Psoas muscle (tissue), 7 donors: ENCODE measurements at regions not wholly inside any gene's neighbourhood (a gene's known extent, or its start where the extent isn't known, plus 50 kb on each side); places are given as distances from the start of the nearest gene placed in this dataset.

Experiments used
- ATAC-seq, 4 donors: fragments of 200-7000 bp; cut with Tn5 transposase; one replicate each; pipeline ENCODE4 v1.9.1; 2020; ENCODE audit warnings: moderate library complexity in 3 of 4, mild to moderate bottlenecking in 2 of 4
- DNase-seq, 2 donors: peaks; one replicate each; pipeline ENCODE4 v3.0.0-alpha.2; 2020
- H3K27ac ChIP-seq: fragments of 200-600 bp; one replicate; pipeline ENCODE4 v1.8.0; 2022
- H3K27me3 ChIP-seq, 3 donors: fragments of 200-600 bp in 1 of 3; one replicate each; pipeline versions ENCODE4 v1.6.1 to v1.8.0; 2013 to 2022; ENCODE audit warnings: low read length in 2 of 3, mild to moderate bottlenecking in 2 of 3, moderate library complexity in 1 of 3; ENCODE audit not compliant: insufficient read depth in 3 of 3
- H3K36me3 ChIP-seq, 2 donors: fragments of 200-600 bp in 1 of 2; one replicate each; pipeline versions ENCODE4 v1.6.1 to v1.8.0; 2013 to 2022; ENCODE audit warnings: low read depth in 1 of 2, mild to moderate bottlenecking in 1 of 2, moderate library complexity in 1 of 2; ENCODE audit not compliant: insufficient read depth in 1 of 2
- H3K4me1 ChIP-seq: fragments of 200-600 bp; one replicate; pipeline ENCODE4 v1.8.0; 2022
- H3K4me3 ChIP-seq: fragments of 200-600 bp; one replicate; pipeline ENCODE4 v1.8.0; 2022; ENCODE audit warnings: mild to moderate bottlenecking
- H3K9me3 ChIP-seq: fragments of 200-600 bp; one replicate; pipeline ENCODE4 v1.8.0; 2022
- WGBS, 3 donors: extraction: QIAGEN DNeasy Blood & Tissue Kit; methylation state at CpG; one replicate each; pipeline versions ENCODE4 v1.1.6 to v1.1.7; 2013; 5-methylcytosine and 5-hydroxymethylcytosine counted together
- intact Hi-C, 2 donors: fragments of 100-400 bp; cut with DNase I; formaldehyde crosslinking; loops; one replicate each; pipeline versions ENCODE4 v1.11.0 to v1.14.2; 2022
- TF ChIP-seq, protein P1 (sequence below): fragments of 200-600 bp; IDR thresholded peaks from one replicate; pipeline ENCODE4 v1.8.0; 2022; ENCODE audit warnings: antibody characterized with exemption
- donor health status: healthy with polysubstance abuse.
- donor health status: DM: no; HTN: no; CAD: no; lungs with moderate emphysema.
- donor health status: Bipolar disorder and iron deficiency.
- donor health status: healthy.
- donor health status: DM: yes; HTN: yes; CAD: no.
- donor health status: DM: no; HTN: no; CAD: no.
- donor health status: DM: yes; HTN: yes; CAD: no.

DNA sequence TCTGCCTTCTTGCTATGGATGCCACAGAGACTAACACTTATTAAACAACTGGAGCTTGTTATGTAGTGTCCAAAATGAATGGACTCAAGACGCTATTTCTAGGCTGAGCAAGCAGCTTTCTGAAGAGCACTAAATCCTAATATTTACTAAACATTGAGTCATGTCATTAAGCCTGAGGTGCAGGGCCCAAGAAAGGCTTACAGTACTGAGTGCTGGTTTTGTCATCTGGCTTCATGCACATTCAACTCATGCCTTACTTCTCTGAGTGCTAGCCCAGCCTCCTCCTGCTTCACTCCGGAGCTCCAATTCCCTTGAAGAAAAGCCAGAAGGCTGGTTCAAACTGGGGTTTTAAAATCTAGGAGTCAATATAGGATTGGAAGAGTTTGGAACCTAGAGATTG lies 363.3 kb upstream of the CDH5 start:
- no peak for ATAC-seq
- DNase-seq, result no peak
- Histone ChIP-seq H3K4me1 (no peaks in the 10 kb centered on the region), H3K36me3 (no peaks in the 10 kb centered on the region), H3K4me3 (no peak overlapping the region), H3K27ac (no peak overlapping the region), H3K27me3 (no peaks in the 10 kb centered on the region), H3K9me3 (no peaks in the 10 kb centered on the region)
- intact Hi-C loops, result no loop called here
- TF ChIP-seq, protein P1, sequence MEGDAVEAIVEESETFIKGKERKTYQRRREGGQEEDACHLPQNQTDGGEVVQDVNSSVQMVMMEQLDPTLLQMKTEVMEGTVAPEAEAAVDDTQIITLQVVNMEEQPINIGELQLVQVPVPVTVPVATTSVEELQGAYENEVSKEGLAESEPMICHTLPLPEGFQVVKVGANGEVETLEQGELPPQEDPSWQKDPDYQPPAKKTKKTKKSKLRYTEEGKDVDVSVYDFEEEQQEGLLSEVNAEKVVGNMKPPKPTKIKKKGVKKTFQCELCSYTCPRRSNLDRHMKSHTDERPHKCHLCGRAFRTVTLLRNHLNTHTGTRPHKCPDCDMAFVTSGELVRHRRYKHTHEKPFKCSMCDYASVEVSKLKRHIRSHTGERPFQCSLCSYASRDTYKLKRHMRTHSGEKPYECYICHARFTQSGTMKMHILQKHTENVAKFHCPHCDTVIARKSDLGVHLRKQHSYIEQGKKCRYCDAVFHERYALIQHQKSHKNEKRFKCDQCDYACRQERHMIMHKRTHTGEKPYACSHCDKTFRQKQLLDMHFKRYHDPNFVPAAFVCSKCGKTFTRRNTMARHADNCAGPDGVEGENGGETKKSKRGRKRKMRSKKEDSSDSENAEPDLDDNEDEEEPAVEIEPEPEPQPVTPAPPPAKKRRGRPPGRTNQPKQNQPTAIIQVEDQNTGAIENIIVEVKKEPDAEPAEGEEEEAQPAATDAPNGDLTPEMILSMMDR, result no peak
- 52 to 84% (median 68%) methylated on average over 2 of the region's 2 CpGs for WGBS, 3 donors

DNA sequence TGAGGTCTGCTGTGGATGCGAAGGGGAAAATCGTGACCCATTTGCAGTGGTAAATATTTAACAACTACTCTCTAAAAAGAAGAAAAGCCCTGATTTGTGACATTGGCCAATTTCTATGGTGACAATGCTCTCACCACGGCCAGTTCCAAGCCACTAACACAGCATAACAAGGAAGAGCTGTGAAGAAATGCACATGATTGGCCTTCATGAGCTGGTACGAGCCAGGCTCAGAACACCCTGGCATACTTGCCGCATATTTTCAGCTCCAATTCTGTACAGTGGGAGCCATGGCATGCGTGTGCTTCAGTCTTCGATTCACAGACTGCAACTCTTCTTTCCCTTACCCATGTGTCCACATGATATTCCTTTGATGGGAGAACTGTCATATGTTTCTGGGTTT lies 363.9 kb upstream of the CDH5 start:
- Histone ChIP-seq H3K36me3 (no peaks in the 10 kb centered on the region), H3K27me3 (no peaks in the 10 kb centered on the region), H3K4me3 (no peak overlapping the region), H3K9me3 (no peaks in the 10 kb centered on the region), H3K4me1 (no peaks in the 10 kb centered on the region), H3K27ac (no peak overlapping the region)
- intact Hi-C loops, result no loop called here
- TF ChIP-seq, protein P1, result no peak
- DNase-seq, result no peak
- ATAC-seq, result no peak
- WGBS, 3 donors, result 51 to 56% (median 55%) methylated on average over 7 of the region's 7 CpGs

DNA sequence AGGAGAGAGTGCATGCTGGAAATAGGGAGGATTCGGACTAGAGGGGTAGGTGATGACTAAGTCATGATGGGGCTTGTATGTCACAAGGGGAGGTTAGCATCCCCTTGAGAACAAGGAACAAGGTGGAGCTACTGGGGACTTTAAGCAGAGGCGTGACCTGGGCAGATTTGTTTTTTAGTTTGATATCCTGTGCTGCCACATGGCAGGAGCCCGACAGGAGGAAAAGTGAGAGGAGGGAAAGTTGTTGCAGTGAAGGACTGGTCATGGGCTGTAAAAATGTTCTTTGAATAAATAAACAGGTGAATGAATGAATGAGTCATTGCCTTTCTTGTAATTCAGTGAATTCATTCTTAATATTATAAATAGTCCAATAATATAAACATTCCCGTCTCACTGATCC lies 365.1 kb upstream of the CDH5 start:
- DNase-seq (no peak), ATAC-seq (no peak)
- Histone ChIP-seq H3K9me3 (no peaks in the 10 kb centered on the region), H3K27me3 (no peaks in the 10 kb centered on the region), H3K4me3 (no peak overlapping the region), H3K27ac (no peak overlapping the region), H3K4me1 (no peaks in the 10 kb centered on the region), H3K36me3 (no peaks in the 10 kb centered on the region)
- intact Hi-C loops, result no loop called here
- WGBS, 3 donors, result 52 to 75% (median 58%) methylated on average over 4 of the region's 4 CpGs
- TF ChIP-seq, protein P1, result no peak

DNA sequence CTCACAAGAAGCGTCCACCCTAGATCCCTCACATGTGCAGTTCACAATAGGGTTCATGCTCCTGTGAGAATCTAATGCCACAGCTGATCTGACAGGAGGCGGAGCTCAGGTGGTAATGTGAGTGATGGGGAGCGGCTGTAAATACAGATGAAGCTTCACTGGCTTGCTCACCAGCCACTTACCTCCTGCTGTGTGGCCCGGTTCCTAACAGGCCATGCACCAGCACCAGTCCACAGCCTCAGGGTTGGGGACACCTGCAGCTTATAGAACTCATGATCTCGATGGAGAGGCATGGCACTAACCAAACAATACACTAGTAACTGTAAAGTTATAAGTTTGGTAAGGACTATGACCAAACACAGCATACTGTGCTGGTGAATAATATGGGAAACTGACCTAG lies 368.0 kb upstream of the CDH5 start:
- Histone ChIP-seq H3K4me3 (no peak overlapping the region), H3K4me1 (no peaks in the 10 kb centered on the region), H3K27ac (no peak overlapping the region), H3K27me3 (no peaks in the 10 kb centered on the region), H3K36me3 (no peaks in the 10 kb centered on the region), H3K9me3 (no peaks in the 10 kb centered on the region)
- TF ChIP-seq, protein P1, result no peak
- intact Hi-C loops, result no loop called here
- 34 to 63% (median 46%) methylated on average over 5 of the region's 5 CpGs for WGBS, 3 donors
- ATAC-seq (no peak), DNase-seq (no peak)

DNA sequence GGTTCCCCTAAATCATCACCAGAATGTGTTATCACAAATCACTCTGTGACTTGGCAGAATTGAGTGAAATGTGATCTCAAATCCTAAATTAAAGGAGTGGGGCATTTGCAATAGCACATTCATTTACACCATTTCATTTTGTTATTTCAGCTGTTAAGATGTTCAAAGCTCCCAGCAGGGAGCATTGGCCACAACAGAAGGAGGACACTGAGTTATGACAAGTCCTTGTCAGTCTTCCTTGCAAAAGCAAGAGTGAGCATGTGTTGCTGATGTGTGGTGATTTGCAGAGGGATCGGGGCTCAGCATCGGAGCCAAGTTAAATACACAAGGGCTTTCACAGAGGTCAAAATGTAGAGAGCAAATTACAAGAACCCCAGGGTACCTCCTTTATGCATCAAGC lies 372.2 kb upstream of the CDH5 start:
- TF ChIP-seq, protein P1, result no peak
- ATAC-seq (no peak), DNase-seq (no peak)
- intact Hi-C loops, result no loop called here
- Histone ChIP-seq H3K27ac (no peak overlapping the region), H3K36me3 (no peaks in the 10 kb centered on the region), H3K9me3 (no peaks in the 10 kb centered on the region), H3K4me1 (no peaks in the 10 kb centered on the region), H3K27me3 (peaks cover 0 to 2% (median 0%) of the 10 kb centered on the region in 3 donors), H3K4me3 (no peak overlapping the region)
- WGBS, 3 donors, result 30 to 73% (median 41%) methylated on average over 2 of the region's 2 CpGs
